HG02798 (cell line): ENCODE measurements at regions not wholly inside any gene's neighbourhood (a gene's known extent, or its start where the extent isn't known, plus 50 kb on each side); places are given as distances from the start of the nearest gene placed in this dataset.
"Not testable (repeated sequence)": the region's sequence is repeated elsewhere in the genome, so short reads cannot be mapped to it uniquely, and the experiment has no call there.

Experiments
- ATAC-seq: cut with Tn5 transposase; IDR thresholded peaks from one replicate; pipeline ENCODE4 v1.9.1; 2021; ENCODE audit warnings: mild to moderate bottlenecking; ENCODE audit not compliant: unreplicated experiment, poor library complexity

DNA sequence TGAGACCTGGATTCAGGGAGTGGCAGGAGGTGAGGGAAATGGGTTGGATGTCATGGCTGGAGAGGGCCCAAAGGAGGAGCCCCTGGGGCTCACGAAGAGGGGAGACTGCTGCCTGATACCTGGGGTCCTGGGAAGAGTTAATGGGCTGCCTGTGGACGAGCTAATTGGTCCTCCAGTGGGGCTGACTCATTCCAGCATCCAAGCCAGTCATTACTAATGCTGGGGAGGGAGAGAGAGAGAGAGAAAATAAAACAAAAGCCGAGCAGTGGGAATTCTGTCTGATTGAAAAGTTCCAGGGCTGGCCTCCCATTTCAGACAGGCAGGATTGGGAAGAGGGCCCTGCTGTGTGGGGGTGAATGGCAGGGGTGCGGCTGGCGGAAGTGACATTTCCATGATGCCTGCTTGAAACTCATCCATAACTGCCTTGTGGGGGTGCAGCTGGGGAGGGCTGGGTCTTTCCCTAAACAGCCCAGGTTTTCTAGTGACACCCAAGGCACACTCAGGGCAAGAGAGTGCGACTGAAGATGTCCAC lies 297.8 kb downstream of the RPS24 start:
- no peak for ATAC-seq

GRCh38 chr10:78332012-78332411 lies 298.3 kb downstream of the RPS24 start:
- no peak for ATAC-seq

GRCh38 chr10:78332657-78333056 lies 299.0 kb downstream of the RPS24 start:
- no peak for ATAC-seq

DNA sequence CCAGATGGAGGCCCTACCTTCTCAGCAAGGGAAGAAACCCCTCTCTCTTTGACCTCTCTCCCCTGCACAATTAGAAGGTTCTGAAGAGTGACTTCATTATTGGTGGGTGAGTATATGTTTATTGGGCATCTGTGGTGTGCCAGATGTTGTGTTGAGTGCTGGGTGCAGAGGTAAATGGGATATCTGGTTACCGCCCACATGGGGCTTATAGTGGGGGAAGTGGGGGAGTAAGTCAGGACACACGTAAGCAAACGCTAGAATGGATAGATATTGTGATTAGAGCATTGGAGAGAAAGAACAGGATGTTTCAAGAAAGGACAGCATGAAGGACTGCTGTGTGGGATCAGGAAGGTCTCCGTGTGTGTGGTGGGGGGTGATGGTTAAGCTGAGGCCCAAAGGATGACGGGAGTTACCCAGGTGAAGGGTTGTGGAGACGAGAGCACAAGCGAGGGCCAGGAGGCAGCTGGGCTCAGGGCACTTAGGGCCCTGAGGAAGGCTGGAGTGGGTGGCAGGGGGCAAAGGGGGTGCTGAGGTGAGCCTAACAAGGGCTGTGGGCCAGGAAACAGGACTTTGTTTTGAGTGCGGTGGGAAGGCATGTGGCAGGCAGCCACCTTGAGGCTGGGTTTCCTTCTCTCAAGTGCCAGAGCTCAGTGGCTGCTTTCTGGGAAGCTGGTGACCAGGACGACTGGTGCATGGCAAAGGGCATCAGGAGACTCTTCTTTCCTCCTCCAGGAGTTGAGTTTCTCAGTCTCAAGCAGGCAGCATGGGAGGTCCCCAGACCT lies 299.9 kb downstream of the RPS24 start:
- no peak for ATAC-seq

DNA sequence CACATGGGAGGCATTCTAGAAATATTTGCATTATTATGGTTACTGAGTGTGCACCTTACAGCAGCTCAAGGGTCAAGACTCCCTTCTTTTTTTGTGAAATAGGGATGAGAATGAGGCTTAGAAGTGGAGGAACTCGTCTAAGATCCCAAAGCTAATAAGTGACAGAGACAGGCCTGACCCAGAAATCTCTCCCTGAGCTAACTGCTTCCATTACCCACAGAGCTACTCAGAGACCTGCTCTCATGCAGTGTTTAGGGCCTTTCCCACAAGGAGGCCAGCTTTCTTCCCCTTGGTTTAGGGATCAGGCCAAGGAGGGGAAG lies 301.7 kb downstream of the RPS24 start:
- ATAC-seq, result no peak

- ATAC-seq, result no peak
These were observed 302.2 kb downstream of the RPS24 start for GRCh38 chr10:78335691-78336401.

- no peak for ATAC-seq
These were observed 302.7 kb downstream of the RPS24 start for GRCh38 chr10:78336402-78336791.

DNA sequence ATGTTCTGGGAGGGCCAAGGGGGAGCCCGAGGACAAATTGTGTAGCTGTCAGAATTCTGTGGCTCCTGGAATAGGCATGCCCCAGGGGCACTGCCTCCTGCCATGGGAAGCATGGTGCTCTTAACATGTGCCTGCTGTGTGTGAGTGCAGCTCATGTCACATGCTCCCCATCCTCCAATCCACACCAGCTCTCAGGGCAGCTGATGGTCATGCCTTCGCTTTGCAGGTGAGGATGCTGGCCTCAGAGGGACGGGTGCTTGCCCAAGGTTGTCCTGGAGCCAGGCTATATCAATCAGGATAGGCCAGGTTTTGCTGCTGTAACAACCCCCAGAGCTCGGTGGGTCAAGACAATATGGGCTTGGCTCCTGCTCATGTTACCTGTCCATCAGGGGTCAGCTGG lies 303.4 kb downstream of the RPS24 start:
- ATAC-seq, result no peak

- no peak for ATAC-seq
These were observed 304.2 kb downstream of the RPS24 start for GRCh38 chr10:78337646-78338391.

GRCh38 chr10:78338717-78339116 lies 305.1 kb downstream of the RPS24 start:
- no peak for ATAC-seq

DNA sequence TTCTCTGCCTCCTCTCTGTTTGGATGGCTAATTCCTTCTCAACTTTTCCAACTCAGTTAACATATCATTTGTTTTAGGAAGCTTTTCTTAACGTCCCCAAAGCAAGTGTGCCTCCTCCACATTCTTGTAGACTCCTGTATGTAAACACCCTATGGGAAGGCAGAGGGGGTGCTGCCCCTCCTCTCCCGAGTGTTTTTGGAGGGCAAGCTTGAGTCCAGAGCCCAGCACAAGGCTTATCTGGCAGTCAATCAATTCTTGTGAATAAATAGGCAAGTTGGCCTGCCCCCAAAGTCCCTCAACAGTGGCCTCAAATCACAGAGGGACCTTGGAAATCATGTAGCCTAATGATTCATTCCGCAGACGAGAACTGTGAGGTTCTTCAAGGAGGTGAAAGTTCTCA lies 305.6 kb downstream of the RPS24 start:
- ATAC-seq, result no peak

DNA sequence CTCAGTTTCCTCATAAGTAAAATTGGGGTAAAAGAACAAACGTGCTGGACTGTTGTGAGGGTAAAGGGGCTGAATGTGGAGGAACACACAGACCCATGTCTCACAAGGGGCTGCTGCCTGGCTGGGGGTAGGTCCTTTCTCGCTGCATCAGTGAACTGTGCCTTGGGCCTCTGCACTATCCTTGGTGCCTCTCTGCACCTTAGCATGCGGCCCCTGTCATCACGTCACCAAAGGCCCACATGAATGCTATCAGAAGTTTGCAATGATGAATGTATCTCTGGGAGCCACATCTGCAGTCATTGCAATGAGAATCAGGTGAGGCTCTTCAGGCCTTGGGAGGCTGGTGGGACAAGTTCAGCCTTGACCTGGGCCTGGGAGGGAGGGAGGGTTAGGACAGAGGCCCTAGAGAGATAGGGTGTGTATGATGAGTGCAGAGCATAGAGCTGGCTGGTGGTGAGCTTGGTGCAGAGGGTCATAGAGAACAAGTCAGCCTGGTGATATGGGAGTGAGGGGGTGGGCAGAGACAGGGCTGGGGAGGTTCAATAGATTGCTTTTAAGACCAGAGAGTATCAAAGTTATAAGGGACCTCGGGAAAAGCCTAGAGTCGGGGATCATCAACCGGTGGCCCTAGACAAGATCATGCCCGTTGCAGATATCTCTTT lies 308.4 kb downstream of the RPS24 start:
- no peak for ATAC-seq

GRCh38 chr10:78342827-78343653 lies 309.4 kb downstream of the RPS24 start:
- ATAC-seq, result no peak

DNA sequence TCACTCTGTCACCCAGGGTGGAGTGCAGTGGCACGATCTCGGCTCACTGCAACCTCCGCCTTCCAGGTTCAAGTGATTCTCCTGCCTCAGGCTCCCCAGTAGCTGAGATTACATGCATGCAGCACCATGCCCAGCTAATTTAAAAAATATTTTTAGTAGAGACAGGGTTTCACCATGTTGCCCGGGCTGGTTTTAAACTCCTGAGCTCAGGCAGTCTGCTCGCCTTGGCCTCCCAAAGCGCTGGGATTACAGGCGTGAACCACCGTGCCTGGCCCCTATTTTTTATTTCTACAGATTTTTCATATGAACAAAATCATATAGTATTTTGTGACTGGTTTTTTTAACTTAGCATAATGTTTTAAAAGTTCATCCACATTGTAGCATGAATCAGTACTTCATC lies 310.6 kb downstream of the RPS24 start:
- ATAC-seq, result not testable (repeated sequence)

GRCh38 chr10:78345515-78345914 lies 311.9 kb downstream of the RPS24 start:
- ATAC-seq, result not testable (repeated sequence)

- ATAC-seq, result no peak
These were observed 313.1 kb downstream of the RPS24 start for GRCh38 chr10:78346721-78347120.

- ATAC-seq, result no peak
These were observed 314.9 kb downstream of the RPS24 start for GRCh38 chr10:78348411-78349164.

- no peak for ATAC-seq
These were observed 315.5 kb downstream of the RPS24 start for GRCh38 chr10:78349165-78349516.
